Naive thymus-derived CD8-positive, alpha-beta T cell (primary cell): ENCODE measurements at regions not wholly inside any gene's neighbourhood (a gene's known extent, or its start where the extent isn't known, plus 50 kb on each side); places are given as distances from the start of the nearest gene placed in this dataset.

ENCODE experiments used
- ATAC-seq, 2 donors: fragments of 150-1000 bp; cut with Tn5 transposase in 1 of 2; sonication (Bioruptor Pico), chemical (Tn5 transposase) in 1 of 2; 1 replicate in 1 of 2; 2 replicates in 1 of 2; pipeline ENCODE4 v1.10.0; 2021; ENCODE audit warnings: mild to moderate bottlenecking in 2 of 2, moderate library complexity in 2 of 2
- POLR2A ChIA-PET: fragments of 350-600 bp; sonication (Branson Sonifier 250); formaldehyde crosslinking; loops from one replicate; lab custom pipeline; 2021; ENCODE audit warnings: antibody characterized with exemption; lab: Charles Lee
- DNase-seq, 10 donors: peaks; one replicate each; pipeline versions ENCODE4 v3.0.0 to v3.0.0-alpha.2; 2020 to 2022
- H3K27ac Mint-ChIP-seq, 10 donors: one replicate each; pipeline ENCODE4 v1.8.0; 2020 to 2022; ENCODE audit warnings: mild to moderate bottlenecking in 10 of 10, mixed read lengths in 10 of 10, moderate library complexity in 4 of 10, inconsistent platforms in 1 of 10
- H3K27me3 Mint-ChIP-seq, 5 donors: one replicate each; pipeline ENCODE4 v1.8.0; 2021 to 2022; ENCODE audit warnings: mixed read lengths in 5 of 5
- H3K36me3 Mint-ChIP-seq, 3 donors: one replicate each; pipeline ENCODE4 v1.8.0; 2020 to 2022; ENCODE audit warnings: mixed read lengths in 3 of 3, mild to moderate bottlenecking in 2 of 3, inconsistent platforms in 1 of 3
- H3K4me1 Mint-ChIP-seq, 4 donors: one replicate each; pipeline ENCODE4 v1.8.0; 2021 to 2022; ENCODE audit warnings: mixed read lengths in 4 of 4
- H3K4me3 Mint-ChIP-seq, 10 donors: one replicate each; pipeline ENCODE4 v1.8.0; 2020 to 2022; ENCODE audit warnings: mild to moderate bottlenecking in 10 of 10, mixed read lengths in 10 of 10, moderate library complexity in 6 of 10, inconsistent platforms in 1 of 10
- H3K9me3 Mint-ChIP-seq, 9 donors: one replicate each; pipeline ENCODE4 v1.8.0; 2020 to 2022; ENCODE audit warnings: mixed read lengths in 9 of 9, mild to moderate bottlenecking in 3 of 9, inconsistent platforms in 1 of 9, moderate library complexity in 1 of 9

- Mint-ChIP-seq H3K27me3 (no peaks in the 10 kb centered on the region), H3K4me3 (no peak overlapping the region), H3K4me1 (peaks cover 0 to 2% (median 0%) of the 10 kb centered on the region in 4 donors), H3K9me3 (peaks cover 0 to 1% (median 0%) of the 10 kb centered on the region in 9 donors), H3K27ac (no peak overlapping the region), H3K36me3 (peaks cover 0 to 6% (median 0%) of the 10 kb centered on the region in 3 donors)
- POLR2A ChIA-PET: no interaction called here
- DNase-seq: no peak
- no peak for ATAC-seq
These were observed 127.1 kb downstream of the PJA1 start for GRCh38 chrX:69038188-69038587.

- Mint-ChIP-seq H3K27ac (no peak overlapping the region), H3K9me3 (no peaks in the 10 kb centered on the region), H3K27me3 (no peaks in the 10 kb centered on the region), H3K36me3 (peaks cover 0 to 5% (median 0%) of the 10 kb centered on the region in 3 donors), H3K4me3 (no peak overlapping the region), H3K4me1 (peaks cover 0 to 2% (median 0%) of the 10 kb centered on the region in 4 donors)
- ATAC-seq (no peak), DNase-seq (no peak)
- POLR2A ChIA-PET: no interaction called here
These were observed 127.5 kb downstream of the PJA1 start for GRCh38 chrX:69037786-69038185.

- H3K9me3 Mint-ChIP-seq: no peaks in the 10 kb centered on the region
- no peaks in the 10 kb centered on the region for H3K36me3 Mint-ChIP-seq
- POLR2A ChIA-PET: no interaction called here
- no peaks in the 10 kb centered on the region for H3K27me3 Mint-ChIP-seq
- H3K4me3 Mint-ChIP-seq: no peak overlapping the region
- no peak for ATAC-seq
- H3K27ac Mint-ChIP-seq: no peak overlapping the region
- no peak for DNase-seq
- H3K4me1 Mint-ChIP-seq: peaks cover 0 to 2% (median 0%) of the 10 kb centered on the region in 4 donors
These were observed 128.3 kb downstream of the PJA1 start for GRCh38 chrX:69036674-69037573.

- no peak for ATAC-seq
- H3K9me3 Mint-ChIP-seq: no peaks in the 10 kb centered on the region
- POLR2A ChIA-PET: no interaction called here
- H3K4me1 Mint-ChIP-seq: peaks cover 0 to 2% (median 0%) of the 10 kb centered on the region in 4 donors
- no peaks in the 10 kb centered on the region for H3K27me3 Mint-ChIP-seq
- no peak for DNase-seq
- no peaks in the 10 kb centered on the region for H3K36me3 Mint-ChIP-seq
- peak overlapping the region in 1 of 10 donors; percentile 31 for H3K4me3 Mint-ChIP-seq
- no peak overlapping the region for H3K27ac Mint-ChIP-seq
These were observed 130.8 kb downstream of the PJA1 start for GRCh38 chrX:69034451-69034850.

GRCh38 chrX:69033936-69034335 is 131.3 kb downstream of the PJA1 start:
- Mint-ChIP-seq H3K4me1 (peaks cover 0 to 2% (median 0%) of the 10 kb centered on the region in 4 donors), H3K9me3 (no peaks in the 10 kb centered on the region), H3K4me3 (no peak overlapping the region), H3K36me3 (no peaks in the 10 kb centered on the region), H3K27me3 (no peaks in the 10 kb centered on the region), H3K27ac (no peak overlapping the region)
- ATAC-seq (no peak), DNase-seq (no peak)
- POLR2A ChIA-PET: no interaction called here

- no peak for ATAC-seq
- Mint-ChIP-seq H3K4me3 (no peak overlapping the region), H3K4me1 (peaks cover 0 to 2% (median 0%) of the 10 kb centered on the region in 4 donors), H3K36me3 (no peaks in the 10 kb centered on the region), H3K9me3 (no peaks in the 10 kb centered on the region), H3K27me3 (no peaks in the 10 kb centered on the region), H3K27ac (no peak overlapping the region)
- POLR2A ChIA-PET: no interaction called here
- no peak for DNase-seq
These were observed 132.7 kb downstream of the PJA1 start for GRCh38 chrX:69032601-69033000.

GRCh38 chrX:69031971-69032391 is 133.3 kb downstream of the PJA1 start:
- DNase-seq: no peak
- POLR2A ChIA-PET: no interaction called here
- no peaks in the 10 kb centered on the region for H3K27me3 Mint-ChIP-seq
- ATAC-seq: no peak
- no peak overlapping the region for H3K4me3 Mint-ChIP-seq
- H3K27ac Mint-ChIP-seq: no peak overlapping the region
- no peaks in the 10 kb centered on the region for H3K36me3 Mint-ChIP-seq
- H3K4me1 Mint-ChIP-seq: no peaks in the 10 kb centered on the region
- no peaks in the 10 kb centered on the region for H3K9me3 Mint-ChIP-seq

- Mint-ChIP-seq H3K27me3 (no peaks in the 10 kb centered on the region), H3K4me1 (no peaks in the 10 kb centered on the region), H3K4me3 (no peak overlapping the region), H3K27ac (no peak overlapping the region), H3K9me3 (no peaks in the 10 kb centered on the region), H3K36me3 (no peaks in the 10 kb centered on the region)
- POLR2A ChIA-PET: no interaction called here
- DNase-seq (no peak), ATAC-seq (no peak)
These were observed 134.1 kb downstream of the PJA1 start for GRCh38 chrX:69031181-69031580.

GRCh38 chrX:69029771-69030170 is 135.5 kb downstream of the PJA1 start:
- no peak for DNase-seq
- no peak for ATAC-seq
- Mint-ChIP-seq H3K4me3 (no peak overlapping the region), H3K9me3 (no peaks in the 10 kb centered on the region), H3K36me3 (no peaks in the 10 kb centered on the region), H3K4me1 (no peaks in the 10 kb centered on the region), H3K27me3 (no peaks in the 10 kb centered on the region), H3K27ac (no peak overlapping the region)
- POLR2A ChIA-PET: no interaction called here

- POLR2A ChIA-PET: no interaction called here
- Mint-ChIP-seq H3K27ac (peak overlapping the region in 1 of 10 donors; percentile 5), H3K9me3 (no peaks in the 10 kb centered on the region), H3K4me3 (no peak overlapping the region), H3K36me3 (no peaks in the 10 kb centered on the region), H3K27me3 (no peaks in the 10 kb centered on the region), H3K4me1 (no peaks in the 10 kb centered on the region)
- ATAC-seq: no peak
- no peak for DNase-seq
These were observed 136.5 kb downstream of the PJA1 start for GRCh38 chrX:69028761-69029120.

GRCh38 chrX:69028006-69028760 is 137.1 kb downstream of the PJA1 start:
- H3K9me3 Mint-ChIP-seq: no peaks in the 10 kb centered on the region
- ATAC-seq: no peak
- DNase-seq: no peak
- H3K4me1 Mint-ChIP-seq: no peaks in the 10 kb centered on the region
- no peaks in the 10 kb centered on the region for H3K36me3 Mint-ChIP-seq
- no peaks in the 10 kb centered on the region for H3K27me3 Mint-ChIP-seq
- H3K27ac Mint-ChIP-seq: no peak overlapping the region
- POLR2A ChIA-PET: no interaction called here
- H3K4me3 Mint-ChIP-seq: no peak overlapping the region

- Mint-ChIP-seq H3K27ac (no peak overlapping the region), H3K36me3 (no peaks in the 10 kb centered on the region), H3K9me3 (no peaks in the 10 kb centered on the region), H3K4me1 (no peaks in the 10 kb centered on the region), H3K27me3 (no peaks in the 10 kb centered on the region), H3K4me3 (no peak overlapping the region)
- ATAC-seq: no peak
- DNase-seq: no peak
- POLR2A ChIA-PET: no interaction called here
These were observed 137.9 kb downstream of the PJA1 start for GRCh38 chrX:69027181-69028005.
